ENCODE measurements at regions not wholly inside any gene's neighbourhood (a gene's known extent, or its start where the extent isn't known, plus 50 kb on each side); places are given as distances from the start of the nearest gene placed in this dataset.
A peak's percentile ranks its signal among the peaks of the same experiment; 100 is the strongest.

DNA sequence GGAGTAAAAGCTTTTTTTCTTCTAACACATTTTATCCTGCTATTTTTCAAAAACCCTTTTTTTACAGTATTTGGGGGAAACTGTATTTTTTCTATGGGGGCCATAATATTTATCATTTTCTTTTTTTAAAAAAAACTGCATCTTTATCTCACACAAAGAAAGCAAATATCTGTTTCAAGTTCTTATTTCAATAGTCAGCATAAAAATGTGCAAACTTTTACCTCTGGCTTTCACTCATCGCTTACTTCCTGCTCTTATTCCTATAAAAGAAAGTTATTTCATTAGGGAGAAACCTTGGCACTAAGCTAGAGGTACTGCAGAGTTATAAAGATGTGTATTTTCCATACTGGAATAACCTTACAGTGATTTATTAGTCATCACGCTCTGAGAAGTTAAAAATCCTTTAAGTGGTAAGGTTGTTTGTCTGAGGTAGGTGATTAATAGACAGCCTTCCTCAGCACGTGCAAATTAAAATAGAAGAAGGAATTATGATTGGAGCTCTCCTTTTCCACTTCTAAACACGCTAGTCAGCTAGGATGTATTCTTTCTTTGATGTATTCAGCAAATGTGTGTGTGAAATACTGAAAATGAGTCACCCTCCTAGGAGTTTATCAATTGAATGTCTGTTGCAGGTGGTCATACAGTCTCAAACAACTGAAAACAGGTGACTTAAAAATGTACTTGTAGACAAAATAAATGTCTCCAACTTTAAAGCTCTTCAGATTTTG, 461.0 kb downstream of the GXYLT1 start:
- no TSS peak for BruUV-seq (replicated peaks)
- Histone ChIP-seq H3K4me1 (ENCODE audit: control insufficient read depth, insufficient read depth, low read length) (no peaks in the 10 kb centered on the region), H3K56ac (ENCODE audit: extremely low read depth, insufficient read depth, low read length) (no peak overlapping the region), H3K9me3 (ENCODE audit: control insufficient read depth, insufficient read depth, low read length) (no peaks in the 10 kb centered on the region), H2BK5ac (ENCODE audit: low read depth, low read length, poor library complexity, severe bottlenecking) (no peak overlapping the region), H3K9me1 (ENCODE audit: insufficient read depth, low read length) (no peaks in the 10 kb centered on the region), H3K18ac (ENCODE audit: low read depth, low read length) (no peak overlapping the region), H4K8ac (ENCODE audit: low read depth in 2 of 2, low read length in 2 of 2) (no peak overlapping the region), H2BK20ac (ENCODE audit: low read depth, low read length) (no peak overlapping the region), H3K4me2 (ENCODE audit: low read depth, low read length) (no peak overlapping the region), H3K14ac (replicated peaks; ENCODE audit: low read depth, low read length) (no peak overlapping the region), H2AK9ac (replicated peaks; ENCODE audit: low read depth, low read length, poor library complexity) (no peak overlapping the region), H3K9ac (ENCODE audit: low read depth, low read length) (no peak overlapping the region), H4K20me1 (ENCODE audit: insufficient read depth, low read length) (no peaks in the 10 kb centered on the region), H2AFZ (replicated peaks; ENCODE audit: low read length, poor library complexity) (no peak overlapping the region), H2AK5ac (ENCODE audit: low read depth, low read length) (no peak overlapping the region), H3K4ac (ENCODE audit: low read depth, low read length) (no peak overlapping the region), H4K5ac (ENCODE audit: low read depth, low read length) (no peak overlapping the region), H3K27ac (ENCODE audit: insufficient read depth, low read length) (no peak overlapping the region), H2BK15ac (ENCODE audit: low read depth, low read length) (no peak overlapping the region), H3K36me3 (ENCODE audit: control insufficient read depth, insufficient read depth, low read length) (no peaks in the 10 kb centered on the region), H3K4me3 (ENCODE audit: insufficient read depth, low read depth, low read length) (no peak overlapping the region), H3K79me1 (ENCODE audit: low read depth in 1 of 2, low read length in 2 of 2) (no peaks in the 10 kb centered on the region), H2BK120ac (ENCODE audit: low read depth, low read length) (no peak overlapping the region), H3K27me3 (ENCODE audit: control insufficient read depth, insufficient read depth, low read length) (no peaks in the 10 kb centered on the region), H3K23ac (ENCODE audit: low read depth, low read length) (no peak overlapping the region), H4K91ac (ENCODE audit: insufficient read depth, low read depth, low read length) (no peak overlapping the region)
- no CpG with 5 or more reads among the region's 4 CpGs for WGBS, 2 experiments (ENCODE audit: extremely low coverage in 2 of 2, insufficient read length in 1 of 2)
- POLR2A ChIA-PET (ENCODE audit: unreplicated experiment): no interaction called here
- ATAC-seq (ENCODE audit: low read depth): no peak
- CTCF ChIA-PET: no interaction called here
- TF ChIP-seq MAFK (IDR thresholded peaks at IDR 0.05; ENCODE audit: low read depth, low read length): peak; percentile 39; the same call in 1 of the 2 replicates
- TF ChIP-seq RCOR1 (IDR thresholded peaks at IDR 0.05; ENCODE audit: insufficient replicate concordance, low read length): no peak
- no peak for DNase-seq
- intact Hi-C loops (cut with micrococcal nuclease) (no loop called here), dilution Hi-C loops (cut with HindIII; ENCODE audit: low sequenced_read_pairs, unreplicated experiment) (no loop called here), in situ Hi-C loops (cut with MboI; ENCODE audit: low sequenced_read_pairs) (no loop called here)

Data from IMR-90 (cell line).